ENCODE measurements at regions not wholly inside any gene's neighbourhood (a gene's known extent, or its start where the extent isn't known, plus 50 kb on each side); places are given as distances from the start of the nearest gene placed in this dataset.

DNA sequence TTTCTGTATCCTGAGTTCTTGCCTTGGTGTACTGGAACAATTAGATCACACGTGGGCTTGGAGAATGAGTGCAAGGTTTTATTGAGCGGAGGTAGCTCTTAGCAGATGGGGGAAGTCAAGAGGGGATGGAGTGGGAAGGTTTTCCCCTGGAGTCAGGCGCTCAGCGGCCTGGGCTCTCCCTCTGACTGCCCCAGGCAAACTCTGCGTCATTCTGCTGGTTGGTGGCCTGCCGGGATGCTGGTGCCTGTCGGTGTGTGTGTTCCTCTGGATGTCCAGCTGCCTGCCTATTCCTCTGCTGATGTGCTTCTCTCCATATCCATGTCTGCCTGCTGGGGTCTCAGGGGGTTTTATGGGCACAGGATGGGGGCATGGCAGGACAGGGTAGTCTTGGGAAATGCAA, 111.0 kb downstream of the TRIB2 start (continued):
- TF ChIP-seq, protein P1, sequence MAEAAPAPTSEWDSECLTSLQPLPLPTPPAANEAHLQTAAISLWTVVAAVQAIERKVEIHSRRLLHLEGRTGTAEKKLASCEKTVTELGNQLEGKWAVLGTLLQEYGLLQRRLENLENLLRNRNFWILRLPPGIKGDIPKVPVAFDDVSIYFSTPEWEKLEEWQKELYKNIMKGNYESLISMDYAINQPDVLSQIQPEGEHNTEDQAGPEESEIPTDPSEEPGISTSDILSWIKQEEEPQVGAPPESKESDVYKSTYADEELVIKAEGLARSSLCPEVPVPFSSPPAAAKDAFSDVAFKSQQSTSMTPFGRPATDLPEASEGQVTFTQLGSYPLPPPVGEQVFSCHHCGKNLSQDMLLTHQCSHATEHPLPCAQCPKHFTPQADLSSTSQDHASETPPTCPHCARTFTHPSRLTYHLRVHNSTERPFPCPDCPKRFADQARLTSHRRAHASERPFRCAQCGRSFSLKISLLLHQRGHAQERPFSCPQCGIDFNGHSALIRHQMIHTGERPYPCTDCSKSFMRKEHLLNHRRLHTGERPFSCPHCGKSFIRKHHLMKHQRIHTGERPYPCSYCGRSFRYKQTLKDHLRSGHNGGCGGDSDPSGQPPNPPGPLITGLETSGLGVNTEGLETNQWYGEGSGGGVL (tag by site-specific recombination; IDR thresholded peaks at IDR 0.05): no peak
- TF ChIP-seq, protein P2, sequence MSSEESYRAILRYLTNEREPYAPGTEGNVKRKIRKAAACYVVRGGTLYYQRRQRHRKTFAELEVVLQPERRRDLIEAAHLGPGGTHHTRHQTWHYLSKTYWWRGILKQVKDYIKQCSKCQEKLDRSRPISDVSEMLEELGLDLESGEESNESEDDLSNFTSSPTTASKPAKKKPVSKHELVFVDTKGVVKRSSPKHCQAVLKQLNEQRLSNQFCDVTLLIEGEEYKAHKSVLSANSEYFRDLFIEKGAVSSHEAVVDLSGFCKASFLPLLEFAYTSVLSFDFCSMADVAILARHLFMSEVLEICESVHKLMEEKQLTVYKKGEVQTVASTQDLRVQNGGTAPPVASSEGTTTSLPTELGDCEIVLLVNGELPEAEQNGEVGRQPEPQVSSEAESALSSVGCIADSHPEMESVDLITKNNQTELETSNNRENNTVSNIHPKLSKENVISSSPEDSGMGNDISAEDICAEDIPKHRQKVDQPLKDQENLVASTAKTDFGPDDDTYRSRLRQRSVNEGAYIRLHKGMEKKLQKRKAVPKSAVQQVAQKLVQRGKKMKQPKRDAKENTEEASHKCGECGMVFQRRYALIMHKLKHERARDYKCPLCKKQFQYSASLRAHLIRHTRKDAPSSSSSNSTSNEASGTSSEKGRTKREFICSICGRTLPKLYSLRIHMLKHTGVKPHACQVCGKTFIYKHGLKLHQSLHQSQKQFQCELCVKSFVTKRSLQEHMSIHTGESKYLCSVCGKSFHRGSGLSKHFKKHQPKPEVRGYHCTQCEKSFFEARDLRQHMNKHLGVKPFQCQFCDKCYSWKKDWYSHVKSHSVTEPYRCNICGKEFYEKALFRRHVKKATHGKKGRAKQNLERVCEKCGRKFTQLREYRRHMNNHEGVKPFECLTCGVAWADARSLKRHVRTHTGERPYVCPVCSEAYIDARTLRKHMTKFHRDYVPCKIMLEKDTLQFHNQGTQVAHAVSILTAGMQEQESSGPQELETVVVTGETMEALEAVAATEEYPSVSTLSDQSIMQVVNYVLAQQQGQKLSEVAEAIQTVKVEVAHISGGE (tag by site-specific recombination; conservative IDR thresholded peaks at IDR 0.05; ENCODE audit: low read depth): no peak
- TF ChIP-seq ZNF621 (tag by site-specific recombination; IDR thresholded peaks at IDR 0.05) (no peak), ZNF266 (tag by site-specific recombination; IDR thresholded peaks at IDR 0.05; ENCODE audit: low read depth) (no peak), ZIC2 (tag by site-specific recombination; IDR thresholded peaks at IDR 0.05) (no peak), ZNF530 (tag by site-specific recombination; IDR thresholded peaks at IDR 0.05; ENCODE audit: low read depth) (no peak), ZNF416 (tag by site-specific recombination; IDR thresholded peaks at IDR 0.05) (no peak)

- POLR2A ChIA-PET: no interaction called here
- H3K4me3 ChIP-seq (ENCODE audit: low read depth, low read length): no peak overlapping the region
- H3K27ac ChIP-seq (ENCODE audit: extremely low read depth, low read depth, low read length): no peak overlapping the region
- no peak for TF ChIP-seq ZFHX2 (tag by site-specific recombination; conservative IDR thresholded peaks at IDR 0.05)
- no peak for TF ChIP-seq ZNF239 (tag by site-specific recombination; IDR thresholded peaks at IDR 0.05)
- no peak for TF ChIP-seq ZNF837 (tag by site-specific recombination; IDR thresholded peaks at IDR 0.05)
- no peak for TF ChIP-seq ZNF776 (tag by site-specific recombination; IDR thresholded peaks at IDR 0.05; ENCODE audit: borderline replicate concordance)
- no peak for TF ChIP-seq ZNF37A (tag by site-specific recombination; IDR thresholded peaks at IDR 0.05)
- TF ChIP-seq ZNF670 (tag by site-specific recombination; IDR thresholded peaks at IDR 0.05; ENCODE audit: low read depth): no peak
- TF ChIP-seq ZNF354C (tag by site-specific recombination; IDR thresholded peaks at IDR 0.05; ENCODE audit: borderline replicate concordance, low read depth): no peak
- TF ChIP-seq ZNF211 (tag by site-specific recombination; IDR thresholded peaks at IDR 0.05; ENCODE audit: low read depth): no peak
- no peaks in the 10 kb centered on the region for H3K4me1 ChIP-seq (ENCODE audit: control insufficient read depth, insufficient read depth, low read length)
- no peaks in the 10 kb centered on the region for H3K36me3 ChIP-seq (ENCODE audit: control insufficient read depth in 2 of 2, insufficient read depth in 1 of 2, low read length in 2 of 2)
- H3K9me3 ChIP-seq (ENCODE audit: control insufficient read depth, insufficient read depth, low read depth, low read length): no peaks in the 10 kb centered on the region
- CTCF ChIA-PET: no interaction called here
Observed at GRCh38 chr2:12828980-12829379, 112.2 kb downstream of the TRIB2 start.

GRCh38 chr2:12831016-12831415, 114.3 kb downstream of the TRIB2 start:
- CTCF ChIA-PET: no interaction called here
- no peak for TF ChIP-seq ZNF24 (tag by site-specific recombination; IDR thresholded peaks at IDR 0.05)
- no peak for TF ChIP-seq ZBTB17 (tag by site-specific recombination; IDR thresholded peaks at IDR 0.05)
- no peak for TF ChIP-seq ZNF791 (tag by site-specific recombination; IDR thresholded peaks at IDR 0.05)
- TF ChIP-seq ZNF473 (tag by site-specific recombination; IDR thresholded peaks at IDR 0.05): no peak
- no peak for TF ChIP-seq ZNF645 (tag by site-specific recombination; IDR thresholded peaks at IDR 0.05)
- TF ChIP-seq OSR2 (tag by site-specific recombination; IDR thresholded peaks at IDR 0.05): no peak
- no peak for TF ChIP-seq ZNF621 (tag by site-specific recombination; IDR thresholded peaks at IDR 0.05)
- TF ChIP-seq SALL2 (tag by site-specific recombination; IDR thresholded peaks at IDR 0.05; ENCODE audit: borderline replicate concordance): no peak
- no peak for TF ChIP-seq ZNF610 (tag by site-specific recombination; IDR thresholded peaks at IDR 0.05; ENCODE audit: borderline replicate concordance)
- no peak for TF ChIP-seq SP2 (tag by site-specific recombination; IDR thresholded peaks at IDR 0.05)
- no peak for TF ChIP-seq ZNF521 (tag by site-specific recombination; IDR thresholded peaks at IDR 0.05)
- TF ChIP-seq HIC1 (tag by site-specific recombination; IDR thresholded peaks at IDR 0.05): no peak
- no peak for TF ChIP-seq ZNF830 (tag by site-specific recombination; IDR thresholded peaks at IDR 0.05; ENCODE audit: low read depth)
- TF ChIP-seq ZNF747 (tag by site-specific recombination; IDR thresholded peaks at IDR 0.05): no peak

More at GRCh38 chr2:12831016-12831415, 114.3 kb downstream of the TRIB2 start:
- no peaks in the 10 kb centered on the region for H3K4me1 ChIP-seq (ENCODE audit: control insufficient read depth, insufficient read depth, low read length)
- no peaks in the 10 kb centered on the region for H3K9me3 ChIP-seq (ENCODE audit: control insufficient read depth, insufficient read depth, low read depth, low read length)
- POLR2A ChIA-PET: no interaction called here
- no peak overlapping the region for H3K4me3 ChIP-seq (ENCODE audit: low read depth, low read length)
- H3K36me3 ChIP-seq (ENCODE audit: control insufficient read depth in 2 of 2, insufficient read depth in 1 of 2, low read length in 2 of 2): no peaks in the 10 kb centered on the region
- no peak overlapping the region for H3K27ac ChIP-seq (ENCODE audit: extremely low read depth, low read depth, low read length)
